ENCODE measurements at regions not wholly inside any gene's neighbourhood (a gene's known extent, or its start where the extent isn't known, plus 50 kb on each side); places are given as distances from the start of the nearest gene placed in this dataset.

DNA sequence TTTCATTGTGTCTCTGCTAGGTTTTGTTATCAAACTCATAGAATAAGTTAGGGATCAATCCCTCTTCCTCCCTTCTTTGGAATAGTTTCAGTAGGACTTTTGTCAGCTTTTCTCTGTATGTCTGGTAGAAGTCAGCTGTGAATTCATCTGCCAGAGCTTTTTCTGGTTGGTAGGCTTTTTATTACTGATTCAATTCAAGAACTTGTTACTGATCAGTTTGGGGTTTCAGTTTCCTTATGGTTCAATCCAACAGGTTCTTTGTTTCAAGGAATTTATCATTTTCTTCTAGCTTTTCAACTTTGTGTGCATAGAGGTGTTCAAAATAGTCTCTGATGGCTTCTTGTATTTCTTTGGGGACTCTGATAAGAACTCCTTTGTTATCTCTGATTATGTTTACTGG lies 221.7 kb downstream of the FGF10 start:
- Histone ChIP-seq H3K9me2 (no peaks in the 10 kb centered on the region), H3K79me2 (ENCODE audit: insufficient read depth) (no peaks in the 10 kb centered on the region), H3F3A (replicated peaks; ENCODE audit: insufficient read depth) (no peaks in the 10 kb centered on the region), H2AFZ (ENCODE audit: low read depth) (no peak overlapping the region), H3K9ac (no peak overlapping the region), H3K9me3 (no peaks in the 10 kb centered on the region), H4K20me1 (ENCODE audit: insufficient read depth) (no peaks in the 10 kb centered on the region), H3K27ac (ENCODE audit: low read depth in 2 of 2, low read length in 1 of 2) (no peak overlapping the region), H3K27me3 (ENCODE audit: insufficient read depth) (no peaks in the 10 kb centered on the region), H3K4me1 (ENCODE audit: control insufficient read depth in 1 of 2, insufficient read depth in 2 of 2, low read depth in 1 of 2, low read length in 1 of 2) (no peaks in the 10 kb centered on the region), H3K36me3 (replicated peaks in 1 of 2; ENCODE audit: control insufficient read depth in 1 of 2, insufficient read depth in 2 of 2, low read length in 1 of 2) (no peaks in the 10 kb centered on the region), H3K4me3 (ENCODE audit: low read depth in 2 of 2, low read length in 1 of 2) (no peak overlapping the region), H3K4me2 (no peak overlapping the region)
- CTCF ChIA-PET, result interaction anchor here (1.1 kb wide), 1 partner anchor 165 kb away, joined by 3 read pairs; no protein-coding TSS in a partner anchor
- POLR2A ChIA-PET, result no interaction called here
- no peak for DNase-seq
- TF ChIP-seq RAD21 (IDR thresholded peaks at IDR 0.05; ENCODE audit: low read length) (no peak), CHD2 (IDR thresholded peaks at IDR 0.05; ENCODE audit: low read length, partially characterized antibody) (no peak), IRF3 (IDR thresholded peaks at IDR 0.05; ENCODE audit: low read depth, low read length) (no peak)
- TF ChIP-seq, protein P1, sequence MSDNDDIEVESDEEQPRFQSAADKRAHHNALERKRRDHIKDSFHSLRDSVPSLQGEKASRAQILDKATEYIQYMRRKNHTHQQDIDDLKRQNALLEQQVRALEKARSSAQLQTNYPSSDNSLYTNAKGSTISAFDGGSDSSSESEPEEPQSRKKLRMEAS (IDR thresholded peaks at IDR 0.05; ENCODE audit: low read depth), result no peak

GRCh38 chr5:44160369-44160768 lies 228.9 kb downstream of the FGF10 start:
- TF ChIP-seq TAF1 (IDR thresholded peaks at IDR 0.05; ENCODE audit: borderline replicate concordance, low read depth, low read length) (no peak), GATA2 (CRISPR knock-in tag; IDR thresholded peaks at IDR 0.05) (no peak), MEF2A (IDR thresholded peaks at IDR 0.05; ENCODE audit: borderline replicate concordance, low read depth) (no peak), RCOR1 (IDR thresholded peaks at IDR 0.05; ENCODE audit: low read length) (no peak), TCF12 (IDR thresholded peaks at IDR 0.05) (no peak), NRF1 (IDR thresholded peaks at IDR 0.05; ENCODE audit: low read depth, low read length) (no peak), USF1 (IDR thresholded peaks at IDR 0.05; ENCODE audit: borderline replicate concordance, low read depth) (no peak), JUND (IDR thresholded peaks at IDR 0.05) (no peak), TEAD4 (IDR thresholded peaks at IDR 0.05; ENCODE audit: borderline replicate concordance, insufficient read depth) (no peak), CTCF (IDR thresholded peaks at IDR 0.05) (no peak), MXI1 (IDR thresholded peaks at IDR 0.05; ENCODE audit: low read depth, low read length) (no peak)
- TF ChIP-seq, protein P2, sequence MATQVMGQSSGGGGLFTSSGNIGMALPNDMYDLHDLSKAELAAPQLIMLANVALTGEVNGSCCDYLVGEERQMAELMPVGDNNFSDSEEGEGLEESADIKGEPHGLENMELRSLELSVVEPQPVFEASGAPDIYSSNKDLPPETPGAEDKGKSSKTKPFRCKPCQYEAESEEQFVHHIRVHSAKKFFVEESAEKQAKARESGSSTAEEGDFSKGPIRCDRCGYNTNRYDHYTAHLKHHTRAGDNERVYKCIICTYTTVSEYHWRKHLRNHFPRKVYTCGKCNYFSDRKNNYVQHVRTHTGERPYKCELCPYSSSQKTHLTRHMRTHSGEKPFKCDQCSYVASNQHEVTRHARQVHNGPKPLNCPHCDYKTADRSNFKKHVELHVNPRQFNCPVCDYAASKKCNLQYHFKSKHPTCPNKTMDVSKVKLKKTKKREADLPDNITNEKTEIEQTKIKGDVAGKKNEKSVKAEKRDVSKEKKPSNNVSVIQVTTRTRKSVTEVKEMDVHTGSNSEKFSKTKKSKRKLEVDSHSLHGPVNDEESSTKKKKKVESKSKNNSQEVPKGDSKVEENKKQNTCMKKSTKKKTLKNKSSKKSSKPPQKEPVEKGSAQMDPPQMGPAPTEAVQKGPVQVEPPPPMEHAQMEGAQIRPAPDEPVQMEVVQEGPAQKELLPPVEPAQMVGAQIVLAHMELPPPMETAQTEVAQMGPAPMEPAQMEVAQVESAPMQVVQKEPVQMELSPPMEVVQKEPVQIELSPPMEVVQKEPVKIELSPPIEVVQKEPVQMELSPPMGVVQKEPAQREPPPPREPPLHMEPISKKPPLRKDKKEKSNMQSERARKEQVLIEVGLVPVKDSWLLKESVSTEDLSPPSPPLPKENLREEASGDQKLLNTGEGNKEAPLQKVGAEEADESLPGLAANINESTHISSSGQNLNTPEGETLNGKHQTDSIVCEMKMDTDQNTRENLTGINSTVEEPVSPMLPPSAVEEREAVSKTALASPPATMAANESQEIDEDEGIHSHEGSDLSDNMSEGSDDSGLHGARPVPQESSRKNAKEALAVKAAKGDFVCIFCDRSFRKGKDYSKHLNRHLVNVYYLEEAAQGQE (IDR thresholded peaks at IDR 0.05; ENCODE audit: low read depth, low read length), result no peak
- H3F3A ChIP-seq (replicated peaks; ENCODE audit: insufficient read depth), result no peaks in the 10 kb centered on the region
- H3K4me2 ChIP-seq, result no peak overlapping the region
- H3K9me3 ChIP-seq, result no peaks in the 10 kb centered on the region
- no peak for DNase-seq
- ChIA-PET POLR2A (no interaction called here), CTCF (no interaction called here)
- H3K9ac ChIP-seq, result no peak overlapping the region
- H3K27me3 ChIP-seq (ENCODE audit: insufficient read depth), result no peaks in the 10 kb centered on the region
- 1% methylated on average over 4 of the region's 4 CpGs for WGBS (ENCODE audit: low lambda C conversion rate)
- H3K27ac ChIP-seq (ENCODE audit: low read depth in 2 of 2, low read length in 1 of 2), result no peak overlapping the region
- no peaks in the 10 kb centered on the region for H3K9me2 ChIP-seq
- no peak overlapping the region for H2AFZ ChIP-seq (ENCODE audit: low read depth)
- no peaks in the 10 kb centered on the region for H3K79me2 ChIP-seq (ENCODE audit: insufficient read depth)
- H3K4me3 ChIP-seq (ENCODE audit: low read depth in 2 of 2, low read length in 1 of 2), result no peak overlapping the region
- no peaks in the 10 kb centered on the region for H3K4me1 ChIP-seq (ENCODE audit: control insufficient read depth in 1 of 2, insufficient read depth in 2 of 2, low read depth in 1 of 2, low read length in 1 of 2)
- H3K36me3 ChIP-seq (replicated peaks in 1 of 2; ENCODE audit: control insufficient read depth in 1 of 2, insufficient read depth in 2 of 2, low read length in 1 of 2), result no peaks in the 10 kb centered on the region
- no peaks in the 10 kb centered on the region for H4K20me1 ChIP-seq (ENCODE audit: insufficient read depth)

All from SK-N-SH (cell line).